ENCODE measurements at regions not wholly inside any gene's neighbourhood (a gene's known extent, or its start where the extent isn't known, plus 50 kb on each side); places are given as distances from the start of the nearest gene placed in this dataset.

GRCh38 chr1:172761581-172762486 lies 102.9 kb downstream of the FASLG start:
- TF ChIP-seq CTCF (IDR thresholded peaks at IDR 0.05; ENCODE audit: insufficient read depth, low read length) (no peak), POLR2AphosphoS5 (IDR thresholded peaks at IDR 0.05; ENCODE audit: low read depth) (no peak), GABPA (IDR thresholded peaks at IDR 0.05; ENCODE audit: low read depth) (no peak), REST (IDR thresholded peaks at IDR 0.05; ENCODE audit: insufficient replicate concordance, low read depth) (no peak)
